CD4-positive, CD25-positive, alpha-beta regulatory T cell (primary cell): ENCODE measurements at regions not wholly inside any gene's neighbourhood (a gene's known extent, or its start where the extent isn't known, plus 50 kb on each side); places are given as distances from the start of the nearest gene placed in this dataset.
"Not testable (repeated sequence)": the region's sequence is repeated elsewhere in the genome, so short reads cannot be mapped to it uniquely, and the experiment has no call there.

Experiments used
- ATAC-seq, 2 donors: fragments of 150-1000 bp; cut with Tn5 transposase; one replicate each; pipeline ENCODE4 v1.10.0; 2021; ENCODE audit warnings: low read depth in 2 of 2, moderate number of reproducible peaks in 2 of 2, moderate library complexity in 1 of 2
- DNase-seq, 3 donors: peaks; one replicate each; pipeline versions ENCODE4 v3.0.0 to v3.0.0-alpha.2; 2012 to 2022; ENCODE audit warnings: mixed read lengths in 1 of 3
- H3K27ac ChIP-seq: one replicate; pipeline ENCODE4 v1.7.0; 2013; ENCODE audit warnings: mild to moderate bottlenecking, low read length; ENCODE audit not compliant: insufficient read depth, poor library complexity, severe bottlenecking
- H3K27me3 ChIP-seq: one replicate; pipeline ENCODE4 v1.7.0; 2013; ENCODE audit warnings: low read length; ENCODE audit not compliant: control insufficient read depth, insufficient read depth
- H3K36me3 ChIP-seq: one replicate; pipeline ENCODE4 v1.7.0; 2013; ENCODE audit warnings: mild to moderate bottlenecking, low read length, moderate library complexity; ENCODE audit not compliant: control insufficient read depth, insufficient read depth
- H3K4me1 ChIP-seq: 2 replicates; pipeline ENCODE4 v1.7.0; 2013; ENCODE audit warnings: mild to moderate bottlenecking, low read length; ENCODE audit not compliant: insufficient read depth, control insufficient read depth, poor library complexity, severe bottlenecking
- H3K4me3 ChIP-seq: one replicate; pipeline ENCODE4 v1.7.0; 2013; ENCODE audit warnings: low read depth, mild to moderate bottlenecking, low read length, moderate library complexity
- H3K9me3 ChIP-seq, 2 experiments: 1 replicate in 1 of 2; 2 replicates in 1 of 2; pipeline ENCODE4 v1.7.0; 2013; ENCODE audit warnings: low read length in 2 of 2, mild to moderate bottlenecking in 1 of 2, moderate library complexity in 1 of 2; ENCODE audit not compliant: control insufficient read depth in 2 of 2
- H3K27ac Mint-ChIP-seq, 3 donors: one replicate each; pipeline ENCODE4 v1.8.0; 2020 to 2022; ENCODE audit warnings: mild to moderate bottlenecking in 3 of 3, mixed read lengths in 3 of 3, moderate library complexity in 2 of 3
- H3K27me3 Mint-ChIP-seq: one replicate; pipeline ENCODE4 v1.8.0; 2022; ENCODE audit warnings: mild to moderate bottlenecking, mixed read lengths
- H3K36me3 Mint-ChIP-seq: one replicate; pipeline ENCODE4 v1.8.0; 2020; ENCODE audit warnings: mixed read lengths
- H3K4me1 Mint-ChIP-seq, 4 donors: one replicate each; pipeline ENCODE4 v1.8.0; 2020 to 2022; ENCODE audit warnings: mixed read lengths in 4 of 4, mild to moderate bottlenecking in 1 of 4
- H3K4me3 Mint-ChIP-seq, 4 donors: one replicate each; pipeline ENCODE4 v1.8.0; 2020 to 2022; ENCODE audit warnings: mild to moderate bottlenecking in 4 of 4, mixed read lengths in 4 of 4, moderate library complexity in 3 of 4
- H3K9me3 Mint-ChIP-seq, 7 donors: one replicate each; pipeline ENCODE4 v1.8.0; 2020 to 2022; ENCODE audit warnings: mixed read lengths in 7 of 7, mild to moderate bottlenecking in 3 of 7, moderate library complexity in 2 of 7

- H3K4me1 Mint-ChIP-seq, result no peaks in the 10 kb centered on the region
- no peak overlapping the region for H3K27ac ChIP-seq
- H3K9me3 ChIP-seq, result no peaks in the 10 kb centered on the region
- H3K4me1 ChIP-seq, result no peaks in the 10 kb centered on the region
- no peak overlapping the region for H3K4me3 Mint-ChIP-seq
- H3K9me3 Mint-ChIP-seq, result peaks cover 0 to 10% (median 4%) of the 10 kb centered on the region in 7 donors
- H3K27me3 Mint-ChIP-seq, result no peaks in the 10 kb centered on the region
- no peak for DNase-seq
- no peaks in the 10 kb centered on the region for H3K27me3 ChIP-seq
- no peak overlapping the region for H3K27ac Mint-ChIP-seq
- ATAC-seq, result no peak
- no peak overlapping the region for H3K4me3 ChIP-seq
- no peaks in the 10 kb centered on the region for H3K36me3 Mint-ChIP-seq
- H3K36me3 ChIP-seq, result no peaks in the 10 kb centered on the region
These were observed 1318.6 kb downstream of the TECRL start for GRCh38 chr4:63090641-63091040.

DNA sequence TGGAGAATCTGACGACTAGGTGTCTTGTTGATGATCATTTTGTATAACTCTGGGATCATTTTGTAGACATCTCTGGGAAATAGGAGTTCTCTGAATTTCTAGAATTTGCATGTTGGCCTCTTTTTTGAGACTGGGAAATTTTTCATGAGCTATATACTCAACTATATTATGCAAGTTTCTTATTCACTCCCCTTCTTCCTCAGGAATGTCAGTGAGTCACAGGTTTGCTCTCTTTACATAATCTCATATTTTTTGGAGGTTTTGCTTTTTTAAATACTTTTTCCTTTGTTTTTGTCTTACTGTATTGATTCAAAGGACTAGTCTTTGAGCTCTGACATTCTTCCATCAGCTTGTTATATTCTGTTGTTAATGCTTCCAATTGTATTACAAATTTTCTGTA, 1324.2 kb downstream of the TECRL start:
- no peaks in the 10 kb centered on the region for H3K27me3 ChIP-seq
- Mint-ChIP-seq H3K27ac (no peak overlapping the region), H3K4me3 (no peak overlapping the region), H3K36me3 (no peaks in the 10 kb centered on the region), H3K4me1 (no peaks in the 10 kb centered on the region), H3K9me3 (peaks cover 3 to 27% (median 8%) of the 10 kb centered on the region in 7 donors), H3K27me3 (no peaks in the 10 kb centered on the region)
- DNase-seq (no peak), ATAC-seq (no peak)
- no peak overlapping the region for H3K4me3 ChIP-seq
- no peaks in the 10 kb centered on the region for H3K4me1 ChIP-seq
- H3K36me3 ChIP-seq, result no peaks in the 10 kb centered on the region
- peaks cover 0 to 11% of the 10 kb centered on the region in 2 experiments for H3K9me3 ChIP-seq
- H3K27ac ChIP-seq, result no peak overlapping the region

GRCh38 chr4:63080934-63081333, 1328.3 kb downstream of the TECRL start:
- no peak overlapping the region for H3K4me3 ChIP-seq
- Mint-ChIP-seq H3K36me3 (no peaks in the 10 kb centered on the region), H3K27ac (no peak overlapping the region), H3K27me3 (no peaks in the 10 kb centered on the region), H3K4me1 (no peaks in the 10 kb centered on the region), H3K4me3 (no peak overlapping the region), H3K9me3 (peaks cover 3 to 37% (median 7%) of the 10 kb centered on the region in 7 donors)
- H3K27me3 ChIP-seq, result no peaks in the 10 kb centered on the region
- ATAC-seq (no peak), DNase-seq (no peak)
- no peak overlapping the region for H3K27ac ChIP-seq
- no peaks in the 10 kb centered on the region for H3K36me3 ChIP-seq
- H3K4me1 ChIP-seq, result no peaks in the 10 kb centered on the region
- peaks cover 4 to 12% of the 10 kb centered on the region in 2 experiments for H3K9me3 ChIP-seq

DNA sequence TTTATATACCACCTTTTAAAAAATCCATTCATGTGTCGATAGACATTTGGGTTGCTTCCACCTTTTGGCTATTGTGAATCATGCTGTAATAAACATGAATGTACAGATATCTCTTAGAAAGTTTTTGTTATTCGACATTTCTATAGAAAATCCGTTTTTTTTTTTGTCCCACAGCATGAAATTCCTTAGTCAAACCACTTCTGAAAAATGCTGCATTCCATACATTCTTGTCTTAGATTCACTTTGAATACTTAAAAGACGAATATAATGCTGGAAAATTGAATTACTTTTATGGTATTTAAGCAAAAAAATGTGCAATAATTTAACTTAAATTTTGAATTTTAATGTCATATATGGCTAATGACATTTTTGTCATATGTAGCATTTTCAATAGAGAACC, 1345.5 kb downstream of the TECRL start:
- no peak overlapping the region for H3K27ac Mint-ChIP-seq
- ATAC-seq, result no peak
- Histone ChIP-seq H3K4me1 (no peaks in the 10 kb centered on the region), H3K4me3 (no peak overlapping the region), H3K36me3 (no peaks in the 10 kb centered on the region), H3K9me3 (peaks cover 0 to 2% of the 10 kb centered on the region in 2 experiments), H3K27ac (no peak overlapping the region), H3K27me3 (no peaks in the 10 kb centered on the region)
- no peaks in the 10 kb centered on the region for H3K36me3 Mint-ChIP-seq
- H3K27me3 Mint-ChIP-seq, result no peaks in the 10 kb centered on the region
- H3K4me3 Mint-ChIP-seq, result no peak overlapping the region
- H3K9me3 Mint-ChIP-seq, result peaks cover 6 to 35% (median 8%) of the 10 kb centered on the region in 7 donors
- DNase-seq, result no peak
- no peaks in the 10 kb centered on the region for H3K4me1 Mint-ChIP-seq

GRCh38 chr4:63062891-63063290, 1346.4 kb downstream of the TECRL start:
- H3K27ac Mint-ChIP-seq, H3K4me1 ChIP-seq, H3K4me1 Mint-ChIP-seq, H3K4me3 Mint-ChIP-seq, H3K27me3 Mint-ChIP-seq, H3K9me3 ChIP-seq, H3K27ac ChIP-seq, H3K4me3 ChIP-seq, DNase-seq, H3K36me3 Mint-ChIP-seq, H3K36me3 ChIP-seq, H3K27me3 ChIP-seq, ATAC-seq: not testable (repeated sequence)
- H3K9me3 Mint-ChIP-seq, result peaks cover 6 to 30% (median 10%) of the 10 kb centered on the region in 7 donors

GRCh38 chr4:63049726-63050125, 1359.5 kb downstream of the TECRL start:
- no peaks in the 10 kb centered on the region for H3K27me3 ChIP-seq
- peaks cover 2 to 17% of the 10 kb centered on the region in 2 experiments for H3K9me3 ChIP-seq
- ATAC-seq (no peak), DNase-seq (no peak)
- no peaks in the 10 kb centered on the region for H3K4me1 Mint-ChIP-seq
- no peaks in the 10 kb centered on the region for H3K36me3 Mint-ChIP-seq
- no peaks in the 10 kb centered on the region for H3K27me3 Mint-ChIP-seq
- no peak overlapping the region for H3K27ac Mint-ChIP-seq
- H3K4me3 Mint-ChIP-seq, result no peak overlapping the region
- no peak overlapping the region for H3K27ac ChIP-seq
- H3K9me3 Mint-ChIP-seq, result peaks cover 2 to 21% (median 7%) of the 10 kb centered on the region in 7 donors
- H3K4me1 ChIP-seq, result no peaks in the 10 kb centered on the region
- H3K36me3 ChIP-seq, result no peaks in the 10 kb centered on the region
- no peak overlapping the region for H3K4me3 ChIP-seq

- Mint-ChIP-seq H3K9me3 (peaks cover 2 to 21% (median 7%) of the 10 kb centered on the region in 7 donors), H3K27ac (no peak overlapping the region), H3K4me3 (no peak overlapping the region), H3K36me3 (no peaks in the 10 kb centered on the region), H3K27me3 (no peaks in the 10 kb centered on the region), H3K4me1 (no peaks in the 10 kb centered on the region)
- ATAC-seq (no peak), DNase-seq (no peak)
- Histone ChIP-seq H3K36me3 (no peaks in the 10 kb centered on the region), H3K27me3 (no peaks in the 10 kb centered on the region), H3K27ac (no peak overlapping the region), H3K4me1 (no peaks in the 10 kb centered on the region), H3K9me3 (peaks cover 2 to 17% of the 10 kb centered on the region in 2 experiments), H3K4me3 (no peak overlapping the region)
These were observed 1360.0 kb downstream of the TECRL start for GRCh38 chr4:63049278-63049677.

- no peak overlapping the region for H3K4me3 ChIP-seq
- H3K9me3 ChIP-seq, result peaks cover 0 to 11% of the 10 kb centered on the region in 2 experiments
- H3K27me3 ChIP-seq, result no peaks in the 10 kb centered on the region
- peaks cover 4% of the 10 kb centered on the region for H3K27me3 Mint-ChIP-seq
- ATAC-seq (no peak), DNase-seq (no peak)
- H3K4me1 ChIP-seq, result no peaks in the 10 kb centered on the region
- H3K27ac ChIP-seq, result no peak overlapping the region
- H3K36me3 ChIP-seq, result no peaks in the 10 kb centered on the region
- H3K27ac Mint-ChIP-seq, result no peak overlapping the region
- H3K36me3 Mint-ChIP-seq, result no peaks in the 10 kb centered on the region
- no peak overlapping the region for H3K4me3 Mint-ChIP-seq
- H3K9me3 Mint-ChIP-seq, result peaks cover 2 to 27% (median 7%) of the 10 kb centered on the region in 7 donors
- no peaks in the 10 kb centered on the region for H3K4me1 Mint-ChIP-seq
These were observed 1372.9 kb downstream of the TECRL start for GRCh38 chr4:63036159-63036866.
